ENCODE measurements at regions not wholly inside any gene's neighbourhood (a gene's known extent, or its start where the extent isn't known, plus 50 kb on each side); places are given as distances from the start of the nearest gene placed in this dataset.

GRCh38 chr3:8290611-8291010, 211.0 kb upstream of the LMCD1 start:
- TF ChIP-seq CTCF (conservative IDR thresholded peaks at IDR 0.05; ENCODE audit: low read depth, low read length), result no peak
- TF ChIP-seq RFX5 (IDR thresholded peaks at IDR 0.05; ENCODE audit: low read depth, low read length), result no peak
- TF ChIP-seq CEBPB (IDR thresholded peaks at IDR 0.05; ENCODE audit: low read depth, low read length), result no peak
- TF ChIP-seq POLR2A (IDR thresholded peaks at IDR 0.05; ENCODE audit: low read depth, low read length), result no peak
- TF ChIP-seq MAFK (IDR thresholded peaks at IDR 0.05; ENCODE audit: low read depth, low read length), result no peak
- TF ChIP-seq RAD21 (IDR thresholded peaks at IDR 0.05; ENCODE audit: low read length), result no peak
- TF ChIP-seq BHLHE40 (IDR thresholded peaks at IDR 0.05; ENCODE audit: low read depth, low read length), result no peak
- TF ChIP-seq MXI1 (IDR thresholded peaks at IDR 0.05; ENCODE audit: borderline replicate concordance, low read depth, low read length), result no peak

Data from IMR-90 (cell line).